ENCODE measurements at regions not wholly inside any gene's neighbourhood (a gene's known extent, or its start where the extent isn't known, plus 50 kb on each side); places are given as distances from the start of the nearest gene placed in this dataset.

DNA sequence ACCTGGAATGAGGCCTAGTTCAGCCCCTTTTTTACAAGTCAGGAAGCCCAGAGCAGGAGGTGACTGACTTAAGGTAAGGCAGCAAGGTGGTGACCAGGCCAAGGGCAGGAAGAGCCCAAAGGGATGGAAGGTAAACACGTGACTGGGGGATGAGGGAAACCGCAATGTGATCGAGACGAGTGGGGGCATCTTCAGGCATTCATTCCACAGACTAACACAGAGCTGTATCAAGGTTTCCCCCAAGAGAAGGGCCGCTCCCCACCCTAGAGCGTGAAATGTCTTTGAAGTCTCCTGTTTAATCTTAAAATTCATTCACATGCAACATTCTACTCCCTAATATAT, 76.3 kb upstream of the PIM1 start:
- TF ChIP-seq POLR2AphosphoS5 (IDR thresholded peaks at IDR 0.05) = no peak
- TF ChIP-seq CTCF (IDR thresholded peaks at IDR 0.05 in 8 of 11, conservative IDR thresholded peaks at IDR 0.05 in 3 of 11) = no peak
- no peak for TF ChIP-seq POLR2A (IDR thresholded peaks at IDR 0.05)
